Karpas-422 (cell line): ENCODE measurements at regions not wholly inside any gene's neighbourhood (a gene's known extent, or its start where the extent isn't known, plus 50 kb on each side); places are given as distances from the start of the nearest gene placed in this dataset.

Source experiments
- DNase-seq: peaks from one replicate; pipeline ENCODE4 v3.0.0-alpha.2; 2015
- H2AFZ ChIP-seq: fragments of 200-600 bp; sonication (generic); 2 replicates; pipeline ENCODE4 v1.6.1; 2014; ENCODE audit warnings: antibody characterized with exemption, low read length, mixed read lengths
- H3K27ac ChIP-seq: fragments of 200-600 bp; sonication (generic); 2 replicates; pipeline ENCODE4 v1.5.1; 2014; ENCODE audit warnings: mild to moderate bottlenecking, low read length, moderate library complexity
- H3K27me3 ChIP-seq: fragments of 200-600 bp; sonication (generic); 2 replicates; pipeline ENCODE4 v1.6.1; 2014; ENCODE audit warnings: low read length, mixed read lengths
- H3K36me3 ChIP-seq: fragments of 200-600 bp; sonication (generic); 2 replicates; pipeline ENCODE4 v1.6.1; 2014; ENCODE audit warnings: low read length, mixed read lengths; ENCODE audit not compliant: insufficient read depth
- H3K4me1 ChIP-seq: fragments of 200-600 bp; sonication (generic); 2 replicates; pipeline ENCODE4 v1.6.1; 2014; ENCODE audit warnings: mild to moderate bottlenecking, low read length, mixed read lengths
- H3K4me2 ChIP-seq: fragments of 200-600 bp; sonication (generic); 2 replicates; pipeline ENCODE4 v1.6.1; 2014; ENCODE audit warnings: low read length, low read depth, mild to moderate bottlenecking; ENCODE audit not compliant: poor library complexity, severe bottlenecking
- H3K4me3 ChIP-seq: fragments of 200-600 bp; sonication (generic); 2 replicates; pipeline ENCODE4 v1.5.1; 2014; ENCODE audit warnings: mild to moderate bottlenecking, antibody characterized with exemption, low read length, mixed read lengths
- H3K79me2 ChIP-seq: fragments of 200-600 bp; sonication (generic); 2 replicates; pipeline ENCODE4 v1.6.1; 2014; ENCODE audit warnings: mild to moderate bottlenecking, low read length, mixed read lengths
- H3K9ac ChIP-seq: fragments of 200-600 bp; sonication (generic); 2 replicates; pipeline ENCODE4 v1.6.0; 2014; ENCODE audit warnings: low read length
- H3K9me2 ChIP-seq: fragments of 200-600 bp; sonication (generic), shearing (Covaris generic); replicated peaks from 2 replicates; pipeline ENCODE4 v1.6.0; 2014; ENCODE audit warnings: mild to moderate bottlenecking, low read length, moderate library complexity; ENCODE audit not compliant: insufficient read depth
- H3K9me3 ChIP-seq: fragments of 300-700, 200-600 bp; sonication (generic); 2 replicates; pipeline ENCODE4 v1.6.1; 2014; ENCODE audit warnings: low read length, mixed read lengths
- H4K20me1 ChIP-seq: fragments of 200-600 bp; sonication (generic); 2 replicates; pipeline ENCODE4 v1.6.1; 2014; ENCODE audit warnings: mild to moderate bottlenecking, antibody characterized with exemption, low read length, low read depth; ENCODE audit not compliant: insufficient read depth

DNA sequence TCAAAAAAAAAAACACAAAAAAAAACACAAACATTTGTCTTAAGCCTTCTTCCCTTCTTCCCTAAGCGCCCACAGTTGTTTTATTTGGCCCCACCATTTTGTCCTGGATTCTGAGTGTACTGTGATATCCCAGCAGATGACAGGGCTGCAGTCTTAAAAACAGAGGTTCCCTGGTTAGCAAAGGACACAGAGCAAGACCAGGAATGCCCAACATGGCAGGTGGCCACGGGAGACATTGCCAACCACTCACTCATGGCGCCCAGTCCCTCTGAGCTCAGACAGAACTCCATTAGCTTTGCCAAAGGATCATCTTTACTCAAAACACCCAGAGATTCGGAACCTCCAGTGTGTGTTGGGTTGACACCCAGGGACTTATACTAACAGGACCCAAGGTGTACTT, 249.3 kb downstream of the MRTFB start:
- peaks cover 9% of the 10 kb centered on the region; the same call in 1 of the 2 replicates for H3K36me3 ChIP-seq

More for the DNA sequence above, 249.3 kb downstream of the MRTFB start:
- Histone ChIP-seq H4K20me1 (peaks cover 32% of the 10 kb centered on the region; the same call in 1 of the 2 replicates), H3K4me2 (no peak overlapping the region), H3K4me1 (peaks cover 11% of the 10 kb centered on the region), H3K9ac (no peak overlapping the region), H3K27ac (no peak overlapping the region), H2AFZ (no peak overlapping the region), H3K27me3 (no peaks in the 10 kb centered on the region), H3K9me2 (no peaks in the 10 kb centered on the region), H3K4me3 (no peak overlapping the region), H3K79me2 (peaks cover 69% of the 10 kb centered on the region), H3K9me3 (no peaks in the 10 kb centered on the region)
- DNase-seq: no peak
